Fibroblast of mammary gland (primary cell): ENCODE measurements at regions not wholly inside any gene's neighbourhood (a gene's known extent, or its start where the extent isn't known, plus 50 kb on each side); places are given as distances from the start of the nearest gene placed in this dataset.

ENCODE experiments used
- DNase-seq: peaks from one replicate; pipeline ENCODE4 v3.0.0-alpha.2; 2010; ENCODE audit warnings: low read depth
- H3K4me3 ChIP-seq: 2 replicates; pipeline ENCODE4 v1.5.1; 2011; ENCODE audit warnings: low read depth, mild to moderate bottlenecking, low read length, moderate library complexity; ENCODE audit not compliant: control insufficient read depth
- CTCF ChIP-seq: conservative IDR thresholded peaks from 2 replicates; pipeline ENCODE4 v1.5.1; 2011; ENCODE audit warnings: low read depth, low read length, inconsistent platforms; ENCODE audit not compliant: control insufficient read depth, insufficient read depth

GRCh38 chrX:38856670-38857265, 55.5 kb downstream of the MID1IP1 start:
- DNase-seq = no peak
- TF ChIP-seq CTCF = no peak
- no peak overlapping the region for H3K4me3 ChIP-seq

- H3K4me3 ChIP-seq = no peak overlapping the region
- TF ChIP-seq CTCF = no peak
- DNase-seq = no peak
These were observed 56.7 kb downstream of the MID1IP1 start for GRCh38 chrX:38857736-38858523.

- no peak overlapping the region for H3K4me3 ChIP-seq
- no peak for TF ChIP-seq CTCF
- DNase-seq = peak; percentile 49
These were observed 58.3 kb downstream of the MID1IP1 start for GRCh38 chrX:38859602-38860001.

- no peak for TF ChIP-seq CTCF
- DNase-seq = no peak
- H3K4me3 ChIP-seq = no peak overlapping the region
These were observed 59.1 kb downstream of the MID1IP1 start for GRCh38 chrX:38860106-38861013.

- no peak for TF ChIP-seq CTCF
- peak; percentile 52 for DNase-seq
- H3K4me3 ChIP-seq = no peak overlapping the region
These were observed 60.2 kb downstream of the MID1IP1 start for GRCh38 chrX:38861489-38861888.

- TF ChIP-seq CTCF = no peak
- H3K4me3 ChIP-seq = no peak overlapping the region
- no peak for DNase-seq
These were observed 60.8 kb downstream of the MID1IP1 start for GRCh38 chrX:38862100-38862499.
